ENCODE measurements at regions not wholly inside any gene's neighbourhood (a gene's known extent, or its start where the extent isn't known, plus 50 kb on each side); places are given as distances from the start of the nearest gene placed in this dataset.

- TF ChIP-seq, protein P1, sequence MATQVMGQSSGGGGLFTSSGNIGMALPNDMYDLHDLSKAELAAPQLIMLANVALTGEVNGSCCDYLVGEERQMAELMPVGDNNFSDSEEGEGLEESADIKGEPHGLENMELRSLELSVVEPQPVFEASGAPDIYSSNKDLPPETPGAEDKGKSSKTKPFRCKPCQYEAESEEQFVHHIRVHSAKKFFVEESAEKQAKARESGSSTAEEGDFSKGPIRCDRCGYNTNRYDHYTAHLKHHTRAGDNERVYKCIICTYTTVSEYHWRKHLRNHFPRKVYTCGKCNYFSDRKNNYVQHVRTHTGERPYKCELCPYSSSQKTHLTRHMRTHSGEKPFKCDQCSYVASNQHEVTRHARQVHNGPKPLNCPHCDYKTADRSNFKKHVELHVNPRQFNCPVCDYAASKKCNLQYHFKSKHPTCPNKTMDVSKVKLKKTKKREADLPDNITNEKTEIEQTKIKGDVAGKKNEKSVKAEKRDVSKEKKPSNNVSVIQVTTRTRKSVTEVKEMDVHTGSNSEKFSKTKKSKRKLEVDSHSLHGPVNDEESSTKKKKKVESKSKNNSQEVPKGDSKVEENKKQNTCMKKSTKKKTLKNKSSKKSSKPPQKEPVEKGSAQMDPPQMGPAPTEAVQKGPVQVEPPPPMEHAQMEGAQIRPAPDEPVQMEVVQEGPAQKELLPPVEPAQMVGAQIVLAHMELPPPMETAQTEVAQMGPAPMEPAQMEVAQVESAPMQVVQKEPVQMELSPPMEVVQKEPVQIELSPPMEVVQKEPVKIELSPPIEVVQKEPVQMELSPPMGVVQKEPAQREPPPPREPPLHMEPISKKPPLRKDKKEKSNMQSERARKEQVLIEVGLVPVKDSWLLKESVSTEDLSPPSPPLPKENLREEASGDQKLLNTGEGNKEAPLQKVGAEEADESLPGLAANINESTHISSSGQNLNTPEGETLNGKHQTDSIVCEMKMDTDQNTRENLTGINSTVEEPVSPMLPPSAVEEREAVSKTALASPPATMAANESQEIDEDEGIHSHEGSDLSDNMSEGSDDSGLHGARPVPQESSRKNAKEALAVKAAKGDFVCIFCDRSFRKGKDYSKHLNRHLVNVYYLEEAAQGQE (IDR thresholded peaks at IDR 0.05; ENCODE audit: low read depth): no peak
- TF ChIP-seq RAD21 (IDR thresholded peaks at IDR 0.05; ENCODE audit: low read depth) (peak; percentile 12; the same call in 1 of the 2 replicates), YY1 (IDR thresholded peaks at IDR 0.05; ENCODE audit: low read depth) (no peak), EP300 (IDR thresholded peaks at IDR 0.05; ENCODE audit: borderline replicate concordance) (no peak), TAF1 (IDR thresholded peaks at IDR 0.05; ENCODE audit: low read depth) (no peak), NFIC (IDR thresholded peaks at IDR 0.05) (peak; percentile 44), CREB1 (IDR thresholded peaks at IDR 0.05; ENCODE audit: low read depth) (no peak), FOXM1 (IDR thresholded peaks at IDR 0.05; ENCODE audit: borderline replicate concordance, low read depth) (no peak), TEAD4 (IDR thresholded peaks at IDR 0.05) (no peak)
- TF ChIP-seq, protein P2, sequence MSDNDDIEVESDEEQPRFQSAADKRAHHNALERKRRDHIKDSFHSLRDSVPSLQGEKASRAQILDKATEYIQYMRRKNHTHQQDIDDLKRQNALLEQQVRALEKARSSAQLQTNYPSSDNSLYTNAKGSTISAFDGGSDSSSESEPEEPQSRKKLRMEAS (IDR thresholded peaks at IDR 0.05): no peak
Measured at GRCh38 chr1:55584526-55585401, 369.6 kb upstream of the USP24 start.
